ENCODE measurements at regions not wholly inside any gene's neighbourhood (a gene's known extent, or its start where the extent isn't known, plus 50 kb on each side); places are given as distances from the start of the nearest gene placed in this dataset.
"Not testable (repeated sequence)": the region's sequence is repeated elsewhere in the genome, so short reads cannot be mapped to it uniquely, and the experiment has no call there.

DNA sequence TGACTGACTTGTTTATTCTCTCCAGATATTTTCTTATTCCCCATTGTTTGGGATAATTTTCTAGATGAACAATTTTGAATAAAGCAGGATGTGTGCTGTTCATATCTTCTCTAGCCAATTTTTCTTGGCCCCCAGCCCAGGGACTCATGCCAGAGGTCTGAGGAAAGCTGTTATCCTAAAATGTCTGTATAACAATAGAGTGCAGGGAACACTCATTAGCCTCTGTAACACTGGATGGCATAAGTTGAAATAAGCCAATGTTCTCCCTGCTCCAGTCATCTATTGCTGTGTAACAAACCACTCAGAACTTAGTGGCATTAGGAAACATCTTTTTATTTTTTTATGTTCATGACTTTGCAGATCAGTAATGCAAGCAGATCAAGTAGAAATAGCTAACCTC, 121.7 kb upstream of the TRIM24 start:
- Histone ChIP-seq H3K36me3 (ENCODE audit: control insufficient read depth, insufficient read depth, low read length) (no peaks in the 10 kb centered on the region), H3K4me3 (ENCODE audit: low read length) (peak overlapping the region; percentile 65), H3K9me3 (ENCODE audit: control insufficient read depth, low read length) (peaks cover 83% of the 10 kb centered on the region), H3K4me1 (ENCODE audit: control insufficient read depth, insufficient read depth, low read length) (no peaks in the 10 kb centered on the region), H3K27ac (ENCODE audit: low read depth, low read length) (no peak overlapping the region), H3K9ac (ENCODE audit: extremely low read depth, low read length, poor library complexity, severe bottlenecking) (no peak overlapping the region), H3K27me3 (ENCODE audit: control insufficient read depth, insufficient read depth, low read length, poor library complexity, severe bottlenecking) (no peaks in the 10 kb centered on the region)
- no peaks in the 10 kb centered on the region for H3K4me1 Mint-ChIP-seq
- peaks cover 15% of the 10 kb centered on the region for H3K36me3 Mint-ChIP-seq (ENCODE audit: low read depth)
- H3K27ac Mint-ChIP-seq: no peak overlapping the region
- no peaks in the 10 kb centered on the region for H3K27me3 Mint-ChIP-seq (ENCODE audit: insufficient read depth)
- peaks cover 68% of the 10 kb centered on the region for H3K9me3 Mint-ChIP-seq
- no peak overlapping the region for H3K4me3 Mint-ChIP-seq
- TF ChIP-seq, protein P1, sequence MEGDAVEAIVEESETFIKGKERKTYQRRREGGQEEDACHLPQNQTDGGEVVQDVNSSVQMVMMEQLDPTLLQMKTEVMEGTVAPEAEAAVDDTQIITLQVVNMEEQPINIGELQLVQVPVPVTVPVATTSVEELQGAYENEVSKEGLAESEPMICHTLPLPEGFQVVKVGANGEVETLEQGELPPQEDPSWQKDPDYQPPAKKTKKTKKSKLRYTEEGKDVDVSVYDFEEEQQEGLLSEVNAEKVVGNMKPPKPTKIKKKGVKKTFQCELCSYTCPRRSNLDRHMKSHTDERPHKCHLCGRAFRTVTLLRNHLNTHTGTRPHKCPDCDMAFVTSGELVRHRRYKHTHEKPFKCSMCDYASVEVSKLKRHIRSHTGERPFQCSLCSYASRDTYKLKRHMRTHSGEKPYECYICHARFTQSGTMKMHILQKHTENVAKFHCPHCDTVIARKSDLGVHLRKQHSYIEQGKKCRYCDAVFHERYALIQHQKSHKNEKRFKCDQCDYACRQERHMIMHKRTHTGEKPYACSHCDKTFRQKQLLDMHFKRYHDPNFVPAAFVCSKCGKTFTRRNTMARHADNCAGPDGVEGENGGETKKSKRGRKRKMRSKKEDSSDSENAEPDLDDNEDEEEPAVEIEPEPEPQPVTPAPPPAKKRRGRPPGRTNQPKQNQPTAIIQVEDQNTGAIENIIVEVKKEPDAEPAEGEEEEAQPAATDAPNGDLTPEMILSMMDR (conservative IDR thresholded peaks at IDR 0.05): no peak
- DNase-seq: no peak

GRCh38 chr7:138339229-138339628, 120.8 kb upstream of the TRIM24 start:
- Histone ChIP-seq H3K4me3 (ENCODE audit: low read length) (peak overlapping the region; percentile 65), H3K9me3 (ENCODE audit: control insufficient read depth, low read length) (peaks cover 80% of the 10 kb centered on the region)
- not testable (repeated sequence) for H3K4me1 Mint-ChIP-seq; H3K4me1 ChIP-seq (ENCODE audit: control insufficient read depth, insufficient read depth, low read length); H3K27me3 Mint-ChIP-seq (ENCODE audit: insufficient read depth); H3K36me3 ChIP-seq (ENCODE audit: control insufficient read depth, insufficient read depth, low read length); H3K4me3 Mint-ChIP-seq; DNase-seq; H3K9ac ChIP-seq (ENCODE audit: extremely low read depth, low read length, poor library complexity, severe bottlenecking); H3K27ac ChIP-seq (ENCODE audit: low read depth, low read length); H3K27ac Mint-ChIP-seq; H3K27me3 ChIP-seq (ENCODE audit: control insufficient read depth, insufficient read depth, low read length, poor library complexity, severe bottlenecking)
- peaks cover 15% of the 10 kb centered on the region for H3K36me3 Mint-ChIP-seq (ENCODE audit: low read depth)
- WGBS, 2 experiments (ENCODE audit: insufficient coverage in 1 of 2, insufficient read length in 1 of 2): 94 to 100% methylated on average over 5 to 7 of the region's 7 CpGs
- peaks cover 77% of the 10 kb centered on the region for H3K9me3 Mint-ChIP-seq

DNA sequence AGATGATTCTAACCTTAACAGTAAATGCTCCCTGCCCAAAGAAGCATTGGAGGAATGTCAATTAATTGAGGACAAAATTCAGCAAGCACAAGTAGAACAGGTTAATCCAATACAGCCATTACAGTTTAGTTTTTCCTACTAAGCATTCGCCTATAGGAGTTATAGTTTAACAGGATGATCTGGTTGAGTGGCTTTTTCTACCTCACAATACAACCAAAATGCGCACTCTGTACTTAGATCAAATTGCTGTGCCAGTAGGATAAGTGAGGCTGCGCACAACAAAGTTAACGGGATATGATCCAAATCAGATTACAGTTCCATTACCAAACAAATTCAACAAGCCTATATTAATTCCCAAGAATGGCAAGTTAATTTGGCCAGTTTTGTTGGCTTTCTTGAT, 117.1 kb upstream of the TRIM24 start:
- Histone ChIP-seq H3K36me3 (ENCODE audit: control insufficient read depth, insufficient read depth, low read length) (no peaks in the 10 kb centered on the region), H3K9ac (ENCODE audit: extremely low read depth, low read length, poor library complexity, severe bottlenecking) (no peak overlapping the region), H3K4me3 (ENCODE audit: low read length) (no peak overlapping the region), H3K27ac (ENCODE audit: low read depth, low read length) (no peak overlapping the region), H3K27me3 (ENCODE audit: control insufficient read depth, insufficient read depth, low read length, poor library complexity, severe bottlenecking) (no peaks in the 10 kb centered on the region), H3K9me3 (ENCODE audit: control insufficient read depth, low read length) (peaks cover 95% of the 10 kb centered on the region), H3K4me1 (ENCODE audit: control insufficient read depth, insufficient read depth, low read length) (no peaks in the 10 kb centered on the region)
- H3K27ac Mint-ChIP-seq: no peak overlapping the region
- H3K36me3 Mint-ChIP-seq (ENCODE audit: low read depth): peaks cover 24% of the 10 kb centered on the region
- H3K27me3 Mint-ChIP-seq (ENCODE audit: insufficient read depth): peaks cover 2% of the 10 kb centered on the region
- TF ChIP-seq, protein P1 (conservative IDR thresholded peaks at IDR 0.05): no peak
- no peak for DNase-seq
- peaks cover 100% of the 10 kb centered on the region for H3K9me3 Mint-ChIP-seq
- 95% methylated on average over 3 of the region's 4 CpGs; no CpG with 5 or more reads in 1 of the 2 experiments for WGBS, 2 experiments (ENCODE audit: insufficient coverage in 1 of 2, insufficient read length in 1 of 2)
- H3K4me3 Mint-ChIP-seq: no peak overlapping the region
- no peaks in the 10 kb centered on the region for H3K4me1 Mint-ChIP-seq

DNA sequence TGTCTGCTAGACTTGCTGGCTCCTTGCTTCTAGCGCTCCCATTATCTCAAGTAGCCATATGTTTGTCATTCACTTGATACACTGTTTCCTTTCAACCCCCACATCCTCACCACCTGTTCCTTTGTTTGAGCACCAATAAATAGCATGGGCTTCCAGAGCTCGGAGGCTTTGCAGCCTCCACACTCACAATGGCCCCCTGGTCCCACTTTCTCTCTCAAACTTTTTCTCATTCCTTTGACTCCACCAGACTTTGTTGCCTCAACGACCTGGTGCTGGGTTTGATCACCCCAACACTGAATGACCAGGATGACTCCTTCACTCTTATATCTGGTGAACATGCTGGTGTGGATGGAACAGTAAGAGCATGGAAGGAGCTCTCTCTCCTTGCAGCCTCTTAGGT, 114.5 kb upstream of the TRIM24 start:
- H3K9me3 ChIP-seq (ENCODE audit: control insufficient read depth, low read length): peaks cover 88% of the 10 kb centered on the region
- H3K9me3 Mint-ChIP-seq: peaks cover 97% of the 10 kb centered on the region
- no peak overlapping the region for H3K27ac ChIP-seq (ENCODE audit: low read depth, low read length)
- H3K9ac ChIP-seq (ENCODE audit: extremely low read depth, low read length, poor library complexity, severe bottlenecking): no peak overlapping the region
- no peak overlapping the region for H3K27ac Mint-ChIP-seq
- TF ChIP-seq, protein P1 (conservative IDR thresholded peaks at IDR 0.05): no peak
- 73 to 100% methylated on average over 1 to 3 of the region's 3 CpGs for WGBS, 2 experiments (ENCODE audit: insufficient coverage in 1 of 2, insufficient read length in 1 of 2)
- H3K27me3 Mint-ChIP-seq (ENCODE audit: insufficient read depth): peaks cover 2% of the 10 kb centered on the region
- H3K4me3 ChIP-seq (ENCODE audit: low read length): peak overlapping the region; percentile 24
- peaks cover 13% of the 10 kb centered on the region for H3K36me3 Mint-ChIP-seq (ENCODE audit: low read depth)
- DNase-seq: no peak
- H3K4me3 Mint-ChIP-seq: no peak overlapping the region
- no peaks in the 10 kb centered on the region for H3K4me1 ChIP-seq (ENCODE audit: control insufficient read depth, insufficient read depth, low read length)
- H3K4me1 Mint-ChIP-seq: no peaks in the 10 kb centered on the region
- H3K36me3 ChIP-seq (ENCODE audit: control insufficient read depth, insufficient read depth, low read length): no peaks in the 10 kb centered on the region
- H3K27me3 ChIP-seq (ENCODE audit: control insufficient read depth, insufficient read depth, low read length, poor library complexity, severe bottlenecking): no peaks in the 10 kb centered on the region

All from endodermal cell (in vitro differentiated cells).